ENCODE measurements at regions not wholly inside any gene's neighbourhood (a gene's known extent, or its start where the extent isn't known, plus 50 kb on each side); places are given as distances from the start of the nearest gene placed in this dataset.

GRCh38 chr9:134258828-134259546, 67.3 kb upstream of the RXRA start:
- Mint-ChIP-seq H3K27ac (ENCODE audit: unreplicated experiment) (no peak overlapping the region), H3K4me1 (ENCODE audit: unreplicated experiment) (no peaks in the 10 kb centered on the region), H3K9me3 (ENCODE audit: unreplicated experiment) (no peaks in the 10 kb centered on the region), H3K27me3 (ENCODE audit: unreplicated experiment) (peaks cover 9% of the 10 kb centered on the region), H3K36me3 (ENCODE audit: unreplicated experiment) (no peaks in the 10 kb centered on the region), H3K4me3 (ENCODE audit: unreplicated experiment) (no peak overlapping the region)
- no peak for DNase-seq (ENCODE audit: extremely low spot score, unreplicated experiment)
- TF ChIP-seq CTCF (IDR thresholded peaks at IDR 0.05), result no peak

- no peaks in the 10 kb centered on the region for H3K4me1 Mint-ChIP-seq (ENCODE audit: unreplicated experiment)
- H3K36me3 Mint-ChIP-seq (ENCODE audit: unreplicated experiment), result no peaks in the 10 kb centered on the region
- no peak overlapping the region for H3K27ac Mint-ChIP-seq (ENCODE audit: unreplicated experiment)
- H3K4me3 Mint-ChIP-seq (ENCODE audit: unreplicated experiment), result no peak overlapping the region
- peaks cover 5% of the 10 kb centered on the region for H3K27me3 Mint-ChIP-seq (ENCODE audit: unreplicated experiment)
- no peak for DNase-seq (ENCODE audit: extremely low spot score, unreplicated experiment)
- no peak for TF ChIP-seq CTCF (IDR thresholded peaks at IDR 0.05)
- H3K9me3 Mint-ChIP-seq (ENCODE audit: unreplicated experiment), result no peaks in the 10 kb centered on the region
These were observed 66.5 kb upstream of the RXRA start for GRCh38 chr9:134259708-134260107.

DNA sequence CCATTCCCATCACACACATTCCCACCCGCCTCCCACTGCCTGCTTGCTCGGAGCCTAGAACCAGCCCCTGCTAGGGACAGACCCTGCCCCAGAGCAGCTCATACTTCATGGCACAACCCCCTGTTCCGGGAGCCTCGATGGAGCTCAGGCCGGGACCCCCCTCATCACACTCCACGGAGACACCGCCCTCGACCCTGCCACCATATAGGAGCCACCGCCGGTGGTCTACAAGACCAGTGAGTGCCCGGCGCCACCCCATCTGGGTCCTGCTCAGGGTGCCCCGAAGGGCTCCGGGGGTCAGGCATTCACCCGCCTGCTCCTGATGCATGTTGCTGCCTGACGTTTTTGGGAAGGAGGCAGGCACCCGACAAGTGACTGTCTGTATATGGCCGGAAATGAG, 65.5 kb upstream of the RXRA start:
- Mint-ChIP-seq H3K36me3 (ENCODE audit: unreplicated experiment) (no peaks in the 10 kb centered on the region), H3K27ac (ENCODE audit: unreplicated experiment) (no peak overlapping the region), H3K27me3 (ENCODE audit: unreplicated experiment) (peaks cover 11% of the 10 kb centered on the region), H3K4me1 (ENCODE audit: unreplicated experiment) (no peaks in the 10 kb centered on the region), H3K9me3 (ENCODE audit: unreplicated experiment) (no peaks in the 10 kb centered on the region), H3K4me3 (ENCODE audit: unreplicated experiment) (no peak overlapping the region)
- DNase-seq (ENCODE audit: extremely low spot score, unreplicated experiment), result no peak
- TF ChIP-seq CTCF (IDR thresholded peaks at IDR 0.05), result no peak

GRCh38 chr9:134262035-134262434, 64.2 kb upstream of the RXRA start:
- no peak overlapping the region for H3K27ac Mint-ChIP-seq (ENCODE audit: unreplicated experiment)
- no peaks in the 10 kb centered on the region for H3K36me3 Mint-ChIP-seq (ENCODE audit: unreplicated experiment)
- DNase-seq (ENCODE audit: extremely low spot score, unreplicated experiment), result no peak
- H3K4me1 Mint-ChIP-seq (ENCODE audit: unreplicated experiment), result no peaks in the 10 kb centered on the region
- H3K9me3 Mint-ChIP-seq (ENCODE audit: unreplicated experiment), result no peaks in the 10 kb centered on the region
- H3K27me3 Mint-ChIP-seq (ENCODE audit: unreplicated experiment), result peaks cover 20% of the 10 kb centered on the region
- H3K4me3 Mint-ChIP-seq (ENCODE audit: unreplicated experiment), result no peak overlapping the region
- TF ChIP-seq CTCF (IDR thresholded peaks at IDR 0.05), result no peak

GRCh38 chr9:134263596-134263995, 62.7 kb upstream of the RXRA start:
- TF ChIP-seq CTCF (IDR thresholded peaks at IDR 0.05), result no peak
- H3K4me3 Mint-ChIP-seq (ENCODE audit: unreplicated experiment), result no peak overlapping the region
- no peaks in the 10 kb centered on the region for H3K9me3 Mint-ChIP-seq (ENCODE audit: unreplicated experiment)
- H3K27ac Mint-ChIP-seq (ENCODE audit: unreplicated experiment), result no peak overlapping the region
- H3K4me1 Mint-ChIP-seq (ENCODE audit: unreplicated experiment), result peaks cover 7% of the 10 kb centered on the region
- H3K36me3 Mint-ChIP-seq (ENCODE audit: unreplicated experiment), result no peaks in the 10 kb centered on the region
- DNase-seq (ENCODE audit: extremely low spot score, unreplicated experiment), result no peak
- H3K27me3 Mint-ChIP-seq (ENCODE audit: unreplicated experiment), result peaks cover 20% of the 10 kb centered on the region

All from osteocyte (in vitro differentiated cells).